ENCODE measurements at regions not wholly inside any gene's neighbourhood (a gene's known extent, or its start where the extent isn't known, plus 50 kb on each side); places are given as distances from the start of the nearest gene placed in this dataset.
"Not testable (repeated sequence)": the region's sequence is repeated elsewhere in the genome, so short reads cannot be mapped to it uniquely, and the experiment has no call there.

DNA sequence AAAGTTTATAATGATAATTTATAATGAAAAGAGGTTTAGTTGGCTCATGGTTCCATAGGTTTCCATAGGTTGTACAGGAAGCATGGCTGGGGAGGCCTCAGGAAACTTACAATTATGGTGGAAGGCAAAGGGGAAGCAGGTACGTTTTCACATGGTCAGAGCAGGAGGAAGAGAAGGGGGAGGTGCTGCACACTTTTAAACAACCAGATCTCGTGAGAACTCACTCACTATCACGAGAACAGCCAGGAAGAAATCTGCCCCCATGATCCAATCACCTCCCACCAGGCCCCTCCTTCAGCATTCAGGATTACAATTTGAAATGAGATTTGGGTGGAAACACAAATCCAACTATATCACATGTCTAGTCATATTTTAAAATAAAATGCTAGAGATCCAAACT, 64.1 kb upstream of the ABLIM1 start:
- TF ChIP-seq, protein P1, sequence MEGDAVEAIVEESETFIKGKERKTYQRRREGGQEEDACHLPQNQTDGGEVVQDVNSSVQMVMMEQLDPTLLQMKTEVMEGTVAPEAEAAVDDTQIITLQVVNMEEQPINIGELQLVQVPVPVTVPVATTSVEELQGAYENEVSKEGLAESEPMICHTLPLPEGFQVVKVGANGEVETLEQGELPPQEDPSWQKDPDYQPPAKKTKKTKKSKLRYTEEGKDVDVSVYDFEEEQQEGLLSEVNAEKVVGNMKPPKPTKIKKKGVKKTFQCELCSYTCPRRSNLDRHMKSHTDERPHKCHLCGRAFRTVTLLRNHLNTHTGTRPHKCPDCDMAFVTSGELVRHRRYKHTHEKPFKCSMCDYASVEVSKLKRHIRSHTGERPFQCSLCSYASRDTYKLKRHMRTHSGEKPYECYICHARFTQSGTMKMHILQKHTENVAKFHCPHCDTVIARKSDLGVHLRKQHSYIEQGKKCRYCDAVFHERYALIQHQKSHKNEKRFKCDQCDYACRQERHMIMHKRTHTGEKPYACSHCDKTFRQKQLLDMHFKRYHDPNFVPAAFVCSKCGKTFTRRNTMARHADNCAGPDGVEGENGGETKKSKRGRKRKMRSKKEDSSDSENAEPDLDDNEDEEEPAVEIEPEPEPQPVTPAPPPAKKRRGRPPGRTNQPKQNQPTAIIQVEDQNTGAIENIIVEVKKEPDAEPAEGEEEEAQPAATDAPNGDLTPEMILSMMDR (IDR thresholded peaks at IDR 0.05 in 4 of 5, conservative IDR thresholded peaks at IDR 0.05 in 1 of 5): not testable (repeated sequence)
- not testable (repeated sequence) for TF ChIP-seq POLR2A (IDR thresholded peaks at IDR 0.05)
